Mucosa of descending colon (tissue), 3 donors: ENCODE measurements at regions not wholly inside any gene's neighbourhood (a gene's known extent, or its start where the extent isn't known, plus 50 kb on each side); places are given as distances from the start of the nearest gene placed in this dataset.

Source experiments
- ATAC-seq: fragments of 200-7000 bp; cut with Tn5 transposase; one replicate; pipeline ENCODE4 v1.9.1; 2020; ENCODE audit warnings: mild to moderate bottlenecking, moderate library complexity
- DNase-seq, 3 donors: peaks; one replicate each; pipeline ENCODE4 v3.0.0-alpha.2; 2020
- H3K36me3 ChIP-seq: fragments of 200-600 bp; one replicate; pipeline ENCODE4 v1.8.0; 2021; ENCODE audit warnings: low read depth, mild to moderate bottlenecking
- H3K4me1 ChIP-seq: fragments of 200-600 bp; one replicate; pipeline ENCODE4 v1.8.0; 2021; ENCODE audit warnings: low read depth, mild to moderate bottlenecking
- H3K4me3 ChIP-seq: fragments of 200-600 bp; one replicate; pipeline ENCODE4 v1.8.0; 2021; ENCODE audit warnings: mild to moderate bottlenecking
- H3K9me3 ChIP-seq: fragments of 200-600 bp; one replicate; pipeline ENCODE4 v1.8.0; 2021; ENCODE audit warnings: mild to moderate bottlenecking
- CTCF ChIP-seq: fragments of 200-600 bp; IDR thresholded peaks from one replicate; pipeline ENCODE4 v1.8.0; 2022; ENCODE audit warnings: antibody characterized with exemption, mild to moderate bottlenecking
- intact Hi-C, 2 donors: fragments of 100-400 bp; cut with DNase I in 1 of 2; cut with micrococcal nuclease in 1 of 2; formaldehyde crosslinking; loops; one replicate each; pipeline versions ENCODE4 v1.11.0 to v1.11.1; 2022; cut with DNase I, micrococcal nuclease
- donor health status: DM: no; HTN: no; CAD: no; lungs with moderate emphysema.
- donor health status: DM: no; HTN: no; CAD: no.
- donor health status: DM: no; HTN: yes; CAD: no.

GRCh38 chr3:34919025-34919424, 720.3 kb upstream of the ARPP21 start:
- Histone ChIP-seq H3K36me3 (no peaks in the 10 kb centered on the region), H3K4me1 (no peaks in the 10 kb centered on the region), H3K9me3 (no peaks in the 10 kb centered on the region), H3K4me3 (no peak overlapping the region)
- TF ChIP-seq CTCF, result no peak
- ATAC-seq (no peak), DNase-seq (no peak)
- intact Hi-C loops, result no loop called here

GRCh38 chr3:34920806-34921205, 718.5 kb upstream of the ARPP21 start:
- Histone ChIP-seq H3K4me3 (no peak overlapping the region), H3K36me3 (no peaks in the 10 kb centered on the region), H3K4me1 (no peaks in the 10 kb centered on the region), H3K9me3 (no peaks in the 10 kb centered on the region)
- TF ChIP-seq CTCF, result no peak
- intact Hi-C loops, result no loop called here
- DNase-seq, result no peak
- ATAC-seq, result no peak

GRCh38 chr3:34924961-34925360, 714.4 kb upstream of the ARPP21 start:
- ATAC-seq (no peak), DNase-seq (no peak)
- Histone ChIP-seq H3K36me3 (no peaks in the 10 kb centered on the region), H3K4me1 (no peaks in the 10 kb centered on the region), H3K9me3 (no peaks in the 10 kb centered on the region), H3K4me3 (no peak overlapping the region)
- intact Hi-C loops, result no loop called here
- TF ChIP-seq CTCF, result no peak

GRCh38 chr3:34925851-34926250, 713.5 kb upstream of the ARPP21 start:
- no peaks in the 10 kb centered on the region for H3K4me1 ChIP-seq
- H3K9me3 ChIP-seq, result no peaks in the 10 kb centered on the region
- no peak overlapping the region for H3K4me3 ChIP-seq
- H3K36me3 ChIP-seq, result no peaks in the 10 kb centered on the region
- no peak for TF ChIP-seq CTCF
- ATAC-seq, result no peak
- DNase-seq, result no peak
- intact Hi-C loops, result no loop called here

- TF ChIP-seq CTCF, result no peak
- ATAC-seq (no peak), DNase-seq (no peak)
- Histone ChIP-seq H3K4me3 (no peak overlapping the region), H3K36me3 (no peaks in the 10 kb centered on the region), H3K9me3 (no peaks in the 10 kb centered on the region), H3K4me1 (no peaks in the 10 kb centered on the region)
- intact Hi-C loops, result no loop called here
These were observed 710.3 kb upstream of the ARPP21 start for GRCh38 chr3:34929036-34929435.

GRCh38 chr3:34934660-34935059, 704.7 kb upstream of the ARPP21 start:
- DNase-seq (no peak), ATAC-seq (no peak)
- intact Hi-C loops, result no loop called here
- H3K36me3 ChIP-seq, result no peaks in the 10 kb centered on the region
- TF ChIP-seq CTCF, result no peak
- no peaks in the 10 kb centered on the region for H3K4me1 ChIP-seq
- H3K4me3 ChIP-seq, result no peak overlapping the region
- no peaks in the 10 kb centered on the region for H3K9me3 ChIP-seq
